SH-SY5Y (cell line): ENCODE measurements at regions not wholly inside any gene's neighbourhood (a gene's known extent, or its start where the extent isn't known, plus 50 kb on each side); places are given as distances from the start of the nearest gene placed in this dataset.

Experiments
- GATA2 ChIP-seq: IDR thresholded peaks from 2 replicates; pipeline ENCODE4 v1.6.1; 2011; ENCODE audit warnings: mild to moderate bottlenecking, low read depth, low read length
- GATA3 ChIP-seq: IDR thresholded peaks from 2 replicates; pipeline ENCODE4 v1.6.1; 2011; ENCODE audit warnings: low read depth, mild to moderate bottlenecking, low read length, moderate library complexity

DNA sequence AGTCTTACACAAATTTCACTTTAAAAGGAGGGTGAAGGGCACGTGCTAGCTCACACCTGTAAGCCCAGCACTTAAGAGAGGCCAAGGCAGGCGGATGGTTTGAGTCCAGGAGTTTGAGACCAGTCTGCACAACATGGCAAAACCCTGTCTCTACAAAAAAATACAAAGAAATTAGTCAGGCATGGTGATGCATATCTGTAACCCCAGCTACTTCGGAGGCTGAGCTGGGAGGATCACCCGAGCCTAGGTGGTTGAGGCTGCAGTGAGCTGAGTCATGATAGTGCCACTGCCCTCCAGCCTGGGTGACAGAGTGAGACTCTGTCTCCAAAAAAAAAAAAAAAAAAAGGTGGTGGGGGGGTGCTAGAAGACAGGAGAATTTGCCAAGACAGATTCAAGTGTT, 237.3 kb upstream of the KLF14 start:
- TF ChIP-seq GATA3 (no peak), GATA2 (no peak)
